Lower leg skin (tissue), 3 donors: ENCODE measurements at regions not wholly inside any gene's neighbourhood (a gene's known extent, or its start where the extent isn't known, plus 50 kb on each side); places are given as distances from the start of the nearest gene placed in this dataset.

ENCODE experiments used
- CTCF ChIP-seq, 3 donors: fragments of 450-650 bp; IDR thresholded peaks; one replicate each; pipeline ENCODE4 v1.5.1; 2016; ENCODE audit warnings: antibody characterized with exemption in 3 of 3, mild to moderate bottlenecking in 3 of 3, moderate library complexity in 2 of 3
- POLR2A ChIP-seq, 2 donors: fragments of 450-650 bp; IDR thresholded peaks; one replicate each; pipeline ENCODE4 v1.6.1; 2016 to 2017; ENCODE audit warnings: antibody characterized with exemption in 2 of 2, mild to moderate bottlenecking in 1 of 2, moderate library complexity in 1 of 2

- TF ChIP-seq CTCF (IDR thresholded peaks at IDR 0.05) (no peak), POLR2A (IDR thresholded peaks at IDR 0.05) (no peak)
Measured at GRCh38 chr16:64352246-64352645, 769.6 kb downstream of the CDH11 start.
